NB4 (cell line): ENCODE measurements at regions not wholly inside any gene's neighbourhood (a gene's known extent, or its start where the extent isn't known, plus 50 kb on each side); places are given as distances from the start of the nearest gene placed in this dataset.

Source experiments
- POLR2A ChIP-seq: IDR thresholded peaks from 2 replicates; pipeline ENCODE4 v1.6.1; 2011; ENCODE audit warnings: mild to moderate bottlenecking; ENCODE audit not compliant: insufficient read length; ENCODE audit errors: extremely low read depth
- TF ChIP-seq, protein P1 (sequence below): IDR thresholded peaks from 2 replicates; pipeline ENCODE4 v1.6.1; 2011; ENCODE audit warnings: low read depth, low read length
- TF ChIP-seq, protein P2 (sequence below): IDR thresholded peaks from one replicate; pipeline ENCODE4 v1.5.1; 2012; ENCODE audit warnings: low read depth, low read length

DNA sequence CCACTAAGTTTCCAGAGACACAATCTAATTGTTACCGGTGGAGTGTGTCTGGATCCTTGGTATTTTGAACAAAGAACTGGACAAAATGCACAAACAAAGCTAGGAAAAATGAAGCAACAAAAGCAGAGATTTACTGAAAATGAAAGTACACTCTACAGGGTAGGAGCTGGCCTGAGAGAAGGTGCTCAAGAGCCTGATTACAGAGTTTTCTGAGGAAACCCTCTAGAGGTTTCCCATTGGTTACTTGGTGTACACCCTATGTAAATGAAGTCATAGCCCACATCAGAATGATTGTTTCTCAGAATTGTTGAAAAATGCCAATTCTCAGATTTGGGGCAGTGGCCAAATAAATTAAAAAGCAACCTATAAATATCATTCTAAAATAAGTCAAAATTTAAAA, 436.4 kb downstream of the KCNJ18 start:
- TF ChIP-seq, protein P1, sequence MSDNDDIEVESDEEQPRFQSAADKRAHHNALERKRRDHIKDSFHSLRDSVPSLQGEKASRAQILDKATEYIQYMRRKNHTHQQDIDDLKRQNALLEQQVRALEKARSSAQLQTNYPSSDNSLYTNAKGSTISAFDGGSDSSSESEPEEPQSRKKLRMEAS = no peak
- TF ChIP-seq, protein P2, sequence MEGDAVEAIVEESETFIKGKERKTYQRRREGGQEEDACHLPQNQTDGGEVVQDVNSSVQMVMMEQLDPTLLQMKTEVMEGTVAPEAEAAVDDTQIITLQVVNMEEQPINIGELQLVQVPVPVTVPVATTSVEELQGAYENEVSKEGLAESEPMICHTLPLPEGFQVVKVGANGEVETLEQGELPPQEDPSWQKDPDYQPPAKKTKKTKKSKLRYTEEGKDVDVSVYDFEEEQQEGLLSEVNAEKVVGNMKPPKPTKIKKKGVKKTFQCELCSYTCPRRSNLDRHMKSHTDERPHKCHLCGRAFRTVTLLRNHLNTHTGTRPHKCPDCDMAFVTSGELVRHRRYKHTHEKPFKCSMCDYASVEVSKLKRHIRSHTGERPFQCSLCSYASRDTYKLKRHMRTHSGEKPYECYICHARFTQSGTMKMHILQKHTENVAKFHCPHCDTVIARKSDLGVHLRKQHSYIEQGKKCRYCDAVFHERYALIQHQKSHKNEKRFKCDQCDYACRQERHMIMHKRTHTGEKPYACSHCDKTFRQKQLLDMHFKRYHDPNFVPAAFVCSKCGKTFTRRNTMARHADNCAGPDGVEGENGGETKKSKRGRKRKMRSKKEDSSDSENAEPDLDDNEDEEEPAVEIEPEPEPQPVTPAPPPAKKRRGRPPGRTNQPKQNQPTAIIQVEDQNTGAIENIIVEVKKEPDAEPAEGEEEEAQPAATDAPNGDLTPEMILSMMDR = no peak
- TF ChIP-seq POLR2A = no peak
